Erythroblast (primary cell): ENCODE measurements at regions not wholly inside any gene's neighbourhood (a gene's known extent, or its start where the extent isn't known, plus 50 kb on each side); places are given as distances from the start of the nearest gene placed in this dataset.

Experiments used
- GATA1 ChIP-seq: IDR thresholded peaks from 2 replicates; pipeline ENCODE4 v1.6.1; 2011; ENCODE audit warnings: low read depth, mild to moderate bottlenecking, control low read depth, low read length, moderate library complexity
- POLR2A ChIP-seq: IDR thresholded peaks from 2 replicates; pipeline ENCODE4 v1.6.1; 2011; ENCODE audit warnings: mild to moderate bottlenecking, low read length

DNA sequence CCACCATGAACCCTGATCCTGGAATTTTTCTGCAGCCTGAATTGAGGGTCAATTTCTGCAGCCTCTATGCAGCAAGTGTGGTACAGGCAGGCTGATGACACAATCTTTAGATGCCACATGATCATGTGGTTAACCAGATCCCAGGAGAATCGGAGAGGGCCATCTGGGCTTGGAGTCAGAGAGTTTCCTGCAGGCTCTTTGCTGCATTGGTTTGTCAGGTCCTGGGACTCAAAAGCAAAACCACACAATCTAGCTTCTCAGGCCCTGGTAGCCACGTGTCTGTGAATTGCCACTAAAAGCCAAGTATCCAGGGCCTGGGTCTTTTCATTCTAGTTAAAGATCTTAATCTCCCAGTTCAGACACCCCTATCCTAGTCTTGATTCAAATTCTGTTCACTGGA lies 464.5 kb downstream of the BCOR start:
- TF ChIP-seq POLR2A (no peak), GATA1 (no peak)
